Thyroid gland (tissue), 4 donors: ENCODE measurements at regions not wholly inside any gene's neighbourhood (a gene's known extent, or its start where the extent isn't known, plus 50 kb on each side); places are given as distances from the start of the nearest gene placed in this dataset.

Experiments used
- DNase-seq, 2 donors: peaks; one replicate each; pipeline ENCODE4 v3.0.0-alpha.2; 2019
- H3K27ac ChIP-seq, 3 donors: fragments of 200-600 bp; sonication (generic); 1 replicate in 2 of 3; 2 replicates in 1 of 3; pipeline ENCODE4 v1.5.1; 2016 to 2019; ENCODE audit warnings: mild to moderate bottlenecking in 1 of 3, moderate library complexity in 1 of 3
- H3K27me3 ChIP-seq: fragments of 200-600 bp; sonication (generic); one replicate; pipeline ENCODE4 v1.5.1; 2019
- H3K36me3 ChIP-seq, 2 donors: fragments of 200-600 bp; sonication (generic); one replicate each; pipeline ENCODE4 v1.5.1; 2016 to 2019
- H3K4me1 ChIP-seq, 2 donors: fragments of 200-600 bp; sonication (generic); one replicate each; pipeline ENCODE4 v1.5.1; 2017 to 2019
- H3K4me3 ChIP-seq, 3 donors: fragments of 200-600 bp; sonication (generic); replicated peaks in 1 of 3; 1 replicate in 2 of 3; 2 replicates in 1 of 3; pipeline ENCODE4 v1.5.1; 2016; ENCODE audit warnings: mild to moderate bottlenecking in 1 of 3
- H3K9me3 ChIP-seq: fragments of 200-600 bp; sonication (generic); one replicate; pipeline ENCODE4 v1.5.1; 2017
- CTCF ChIP-seq, 6 experiments: fragments of 200-600 bp in 3 of 6; fragments of 450-650 bp in 3 of 6; sonication (generic) in 3 of 6; IDR thresholded peaks; one replicate each; pipeline ENCODE4 v1.5.1; 2016 to 2019; ENCODE audit warnings: antibody characterized with exemption in 6 of 6, mild to moderate bottlenecking in 2 of 6, inconsistent platforms in 1 of 6, moderate library complexity in 1 of 6
- POLR2A ChIP-seq, 2 donors: fragments of 450-650 bp; IDR thresholded peaks; one replicate each; pipeline ENCODE4 v1.6.1; 2017; ENCODE audit warnings: antibody characterized with exemption in 2 of 2, mild to moderate bottlenecking in 2 of 2, moderate library complexity in 1 of 2
- WGBS, 2 donors: methylation state at CpG; one replicate each; pipeline ENCODE4 v1.1.5; 2017; 5-methylcytosine and 5-hydroxymethylcytosine counted together
- intact Hi-C: fragments of 100-400 bp; cut with DNase I; formaldehyde crosslinking; loops from one replicate; pipeline ENCODE4 v1.15.1; 2023

- intact Hi-C loops: no loop called here
- no peaks in the 10 kb centered on the region for H3K9me3 ChIP-seq
- TF ChIP-seq CTCF (IDR thresholded peaks at IDR 0.05) (no peak), POLR2A (IDR thresholded peaks at IDR 0.05) (no peak)
- H3K4me3 ChIP-seq: no peak overlapping the region
- H3K36me3 ChIP-seq: no peaks in the 10 kb centered on the region
- no peak overlapping the region for H3K27ac ChIP-seq
- no peak for DNase-seq
- H3K27me3 ChIP-seq: no peaks in the 10 kb centered on the region
- no peaks in the 10 kb centered on the region for H3K4me1 ChIP-seq
- WGBS, 2 donors: 62 to 71% methylated on average over 2 of the region's 2 CpGs
Observed at GRCh38 chr1:82343381-82343780, 542.6 kb downstream of the ADGRL2 start.

GRCh38 chr1:82337635-82338034 lies 536.9 kb downstream of the ADGRL2 start:
- H3K4me3 ChIP-seq: no peak overlapping the region
- intact Hi-C loops: no loop called here
- TF ChIP-seq CTCF (IDR thresholded peaks at IDR 0.05) (no peak), POLR2A (IDR thresholded peaks at IDR 0.05) (no peak)
- WGBS, 2 donors: 89 to 90% methylated on average over 1 of the region's 1 CpG
- no peak for DNase-seq
- no peaks in the 10 kb centered on the region for H3K9me3 ChIP-seq
- no peak overlapping the region for H3K27ac ChIP-seq
- no peaks in the 10 kb centered on the region for H3K36me3 ChIP-seq
- H3K27me3 ChIP-seq: no peaks in the 10 kb centered on the region
- no peaks in the 10 kb centered on the region for H3K4me1 ChIP-seq

GRCh38 chr1:82330330-82330729 lies 529.6 kb downstream of the ADGRL2 start:
- Histone ChIP-seq H3K4me3 (no peak overlapping the region), H3K9me3 (no peaks in the 10 kb centered on the region), H3K36me3 (no peaks in the 10 kb centered on the region), H3K27ac (no peak overlapping the region), H3K4me1 (no peaks in the 10 kb centered on the region), H3K27me3 (no peaks in the 10 kb centered on the region)
- DNase-seq: no peak
- intact Hi-C loops: no loop called here
- WGBS, 2 donors: 76 to 92% methylated on average over 3 of the region's 3 CpGs
- TF ChIP-seq POLR2A (IDR thresholded peaks at IDR 0.05) (no peak), CTCF (IDR thresholded peaks at IDR 0.05) (no peak)

GRCh38 chr1:82329226-82329625 lies 528.5 kb downstream of the ADGRL2 start:
- DNase-seq: no peak
- Histone ChIP-seq H3K36me3 (no peaks in the 10 kb centered on the region), H3K9me3 (no peaks in the 10 kb centered on the region), H3K27me3 (no peaks in the 10 kb centered on the region), H3K27ac (no peak overlapping the region), H3K4me1 (no peaks in the 10 kb centered on the region), H3K4me3 (no peak overlapping the region)
- no peak for TF ChIP-seq POLR2A (IDR thresholded peaks at IDR 0.05)
- no peak for TF ChIP-seq CTCF (IDR thresholded peaks at IDR 0.05)
- intact Hi-C loops: no loop called here
- 87% methylated on average over 6 of the region's 6 CpGs for WGBS, 2 donors

GRCh38 chr1:82323144-82323841 lies 522.6 kb downstream of the ADGRL2 start:
- Histone ChIP-seq H3K4me1 (no peaks in the 10 kb centered on the region), H3K36me3 (no peaks in the 10 kb centered on the region), H3K9me3 (no peaks in the 10 kb centered on the region), H3K27ac (no peak overlapping the region), H3K27me3 (no peaks in the 10 kb centered on the region), H3K4me3 (no peak overlapping the region)
- intact Hi-C loops: no loop called here
- WGBS, 2 donors: 88 to 93% methylated on average over 3 of the region's 3 CpGs
- DNase-seq: no peak
- no peak for TF ChIP-seq CTCF (IDR thresholded peaks at IDR 0.05)
- no peak for TF ChIP-seq POLR2A (IDR thresholded peaks at IDR 0.05)
